Kidney (tissue), 13 donors: ENCODE measurements at regions not wholly inside any gene's neighbourhood (a gene's known extent, or its start where the extent isn't known, plus 50 kb on each side); places are given as distances from the start of the nearest gene placed in this dataset.
"Not testable (repeated sequence)": the region's sequence is repeated elsewhere in the genome, so short reads cannot be mapped to it uniquely, and the experiment has no call there.

Experiments
- DNase-seq, 5 donors: peaks; one replicate each; pipeline ENCODE4 v3.0.0-alpha.2; 2013 to 2020
- FAIRE-seq: peaks from 2 replicates; lab custom pipeline; 2012; peaks lifted over from hg19 to GRCh38; lab: Jason Lieb, UNC
- H3K27ac ChIP-seq, 2 donors: one replicate each; pipeline ENCODE4 v1.7.0; 2013; ENCODE audit warnings: low read depth in 2 of 2, low read length in 2 of 2, inconsistent platforms in 1 of 2
- H3K27me3 ChIP-seq: one replicate; pipeline ENCODE4 v1.7.1; 2013; ENCODE audit warnings: low read length, inconsistent platforms; ENCODE audit not compliant: control insufficient read depth, insufficient read depth
- H3K36me3 ChIP-seq, 3 donors: one replicate each; pipeline versions ENCODE4 v1.7.0 to v1.7.1; 2013; ENCODE audit warnings: low read length in 3 of 3, control low read depth in 1 of 3, inconsistent platforms in 1 of 3; ENCODE audit not compliant: insufficient read depth in 3 of 3, control insufficient read depth in 2 of 3
- H3K4me1 ChIP-seq, 3 donors: one replicate each; pipeline versions ENCODE4 v1.7.0 to v1.7.1; 2013; ENCODE audit warnings: low read length in 3 of 3, inconsistent platforms in 1 of 3, low read depth in 1 of 3; ENCODE audit not compliant: control insufficient read depth in 2 of 3, insufficient read depth in 2 of 3
- H3K4me3 ChIP-seq, 3 donors: one replicate each; pipeline versions ENCODE4 v1.7.0 to v1.8.1; 2013; ENCODE audit warnings: low read length in 3 of 3, control low read depth in 1 of 3, inconsistent platforms in 1 of 3
- H3K9ac ChIP-seq, 3 donors: one replicate each; pipeline versions ENCODE4 v1.7.0 to v1.7.1; 2013; ENCODE audit warnings: low read length in 3 of 3, control low read depth in 1 of 3, inconsistent platforms in 1 of 3
- H3K9me3 ChIP-seq, 3 donors: one replicate each; pipeline versions ENCODE4 v1.7.0 to v1.7.1; 2013; ENCODE audit warnings: low read length in 3 of 3, control low read depth in 1 of 3, inconsistent platforms in 1 of 3; ENCODE audit not compliant: control insufficient read depth in 2 of 3, insufficient read depth in 1 of 3
- CTCF ChIP-seq: IDR thresholded peaks from 3 replicates; pipeline ENCODE4 v1.5.1; 2012; ENCODE audit warnings: mild to moderate bottlenecking, moderate library complexity, borderline replicate concordance; ENCODE audit not compliant: insufficient read depth; ENCODE audit errors: extremely low read depth
- intact Hi-C: fragments of 100-400 bp; cut with DNase I; formaldehyde crosslinking; loops from one replicate; pipeline ENCODE4 v1.11.1; 2022
- donor health status: control.
- donor health status: control.
- donor health status: control.
- donor health status: control.
- donor health status: control.
- donor health status: DM: yes; HTN: yes; CAD: no.
- donor health status: Normal renal cell carcinoma (clear cell type).

DNA sequence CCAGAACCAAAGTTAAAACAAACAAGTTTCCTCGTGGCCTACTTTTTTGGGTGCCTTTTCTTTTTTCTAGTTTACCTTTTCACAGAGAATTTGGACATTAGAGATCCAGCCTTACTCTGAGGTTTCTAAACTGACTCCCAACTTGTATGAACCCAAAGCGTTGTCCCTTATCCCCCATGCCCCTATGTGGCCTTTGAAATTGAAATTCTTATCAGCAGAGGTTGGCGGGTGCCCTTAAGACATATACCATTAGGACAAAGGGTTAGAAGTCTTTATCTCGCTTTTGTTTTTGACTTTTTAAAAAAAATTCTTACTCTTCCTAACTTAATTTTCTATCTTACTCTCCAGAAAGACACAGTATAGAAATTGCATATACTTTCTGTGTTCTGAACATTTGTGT, 76.3 kb upstream of the C7orf33 start:
- TF ChIP-seq CTCF, result no peak
- no peak for FAIRE-seq
- Histone ChIP-seq H3K4me3 (no peak overlapping the region), H3K27me3 (no peaks in the 10 kb centered on the region), H3K9ac (no peak overlapping the region), H3K36me3 (no peaks in the 10 kb centered on the region), H3K9me3 (no peaks in the 10 kb centered on the region), H3K27ac (no peak overlapping the region), H3K4me1 (no peaks in the 10 kb centered on the region)
- DNase-seq, result no peak
- intact Hi-C loops, result no loop called here

DNA sequence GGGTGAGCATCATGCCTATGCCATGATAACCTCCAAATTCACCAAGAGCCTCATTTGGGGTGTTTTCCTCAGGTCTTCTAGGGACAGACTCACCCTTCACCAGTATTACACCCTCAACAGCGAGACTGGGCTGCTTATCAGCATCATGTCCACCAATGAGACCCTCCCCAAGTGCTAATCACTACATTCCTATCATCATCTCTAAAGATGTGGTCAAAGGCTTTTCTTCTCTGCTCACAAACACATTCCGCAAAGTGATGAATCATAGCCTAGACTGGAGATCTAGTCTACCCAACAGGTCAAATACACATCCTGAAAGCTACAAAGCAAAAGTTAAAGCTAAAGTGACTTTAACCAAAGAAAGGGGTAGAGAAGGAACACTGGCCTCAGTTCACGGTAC, 75.3 kb upstream of the C7orf33 start:
- DNase-seq (no peak), FAIRE-seq (no peak)
- Histone ChIP-seq H3K4me3 (no peak overlapping the region), H3K27me3 (no peaks in the 10 kb centered on the region), H3K27ac (no peak overlapping the region), H3K9me3 (no peaks in the 10 kb centered on the region), H3K36me3 (no peaks in the 10 kb centered on the region), H3K9ac (no peak overlapping the region), H3K4me1 (no peaks in the 10 kb centered on the region)
- no peak for TF ChIP-seq CTCF
- intact Hi-C loops, result no loop called here

DNA sequence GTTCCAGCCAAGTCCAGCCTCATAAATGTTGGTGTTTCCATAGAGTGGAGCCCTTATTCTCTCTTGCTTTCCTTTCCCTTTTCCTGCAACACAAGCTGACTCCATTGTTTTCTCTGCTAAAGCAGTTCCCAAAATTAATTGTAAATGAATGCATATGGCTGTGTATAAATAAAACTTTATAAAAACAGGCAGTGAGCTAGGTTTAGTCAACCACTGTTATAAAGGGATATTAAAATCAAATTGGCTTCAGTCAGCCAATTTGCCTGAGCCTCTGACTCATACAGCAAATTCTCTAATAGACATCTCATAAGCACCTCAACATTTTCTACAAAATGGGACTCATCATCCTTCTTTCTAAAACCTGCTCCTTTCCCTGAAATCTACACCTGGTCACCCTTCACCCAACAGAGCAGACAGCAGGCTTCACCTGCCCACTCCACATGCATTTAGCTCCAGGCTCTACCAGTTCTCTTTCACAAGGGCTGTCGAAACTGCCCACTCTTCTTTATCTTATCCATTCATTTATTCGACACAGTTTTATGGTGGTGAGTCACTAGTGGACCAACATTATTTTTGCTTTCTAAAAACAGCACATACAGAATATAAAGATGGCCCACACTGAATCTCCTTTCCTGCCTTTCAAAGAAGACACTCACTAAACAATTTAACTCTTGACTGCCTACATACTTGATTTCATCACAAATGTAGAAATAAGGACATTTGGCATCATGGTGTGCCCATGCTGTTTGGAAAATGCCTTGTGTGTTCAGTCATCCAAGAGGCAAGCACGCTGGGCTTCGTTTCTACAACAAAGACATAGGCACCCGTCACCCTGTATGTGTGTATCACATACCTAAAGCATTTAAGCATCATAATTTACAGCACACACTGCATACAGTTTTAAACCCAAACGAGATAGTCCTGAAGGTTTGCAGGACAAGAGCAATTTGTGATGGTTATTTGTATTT, 74.6 kb upstream of the C7orf33 start:
- H3K9ac ChIP-seq, result no peak overlapping the region
- no peaks in the 10 kb centered on the region for H3K4me1 ChIP-seq
- no peaks in the 10 kb centered on the region for H3K36me3 ChIP-seq
- FAIRE-seq (no peak), DNase-seq (no peak)
- no peak for TF ChIP-seq CTCF
- no peak overlapping the region for H3K4me3 ChIP-seq
- intact Hi-C loops, result no loop called here
- H3K27me3 ChIP-seq, result no peaks in the 10 kb centered on the region
- H3K27ac ChIP-seq, result no peak overlapping the region
- H3K9me3 ChIP-seq, result no peaks in the 10 kb centered on the region

GRCh38 chr7:148519386-148519785, 71.2 kb upstream of the C7orf33 start:
- H3K27ac ChIP-seq, H3K27me3 ChIP-seq, H3K4me1 ChIP-seq, DNase-seq, H3K36me3 ChIP-seq, FAIRE-seq, intact Hi-C loops, H3K4me3 ChIP-seq, H3K9me3 ChIP-seq, H3K9ac ChIP-seq: not testable (repeated sequence)
